22Rv1 (cell line): ENCODE measurements at regions not wholly inside any gene's neighbourhood (a gene's known extent, or its start where the extent isn't known, plus 50 kb on each side); places are given as distances from the start of the nearest gene placed in this dataset.

Source experiments
- ZFX ChIP-seq: fragments of 450-650 bp; IDR thresholded peaks from 2 replicates; pipeline ENCODE4 v1.6.1; 2017; ENCODE audit warnings: antibody characterized with exemption, borderline replicate concordance
- TF ChIP-seq, protein P1 (sequence below): fragments of 450-650 bp; IDR thresholded peaks from 2 replicates; pipeline ENCODE4 v1.5.1; 2017; ENCODE audit warnings: mild to moderate bottlenecking

DNA sequence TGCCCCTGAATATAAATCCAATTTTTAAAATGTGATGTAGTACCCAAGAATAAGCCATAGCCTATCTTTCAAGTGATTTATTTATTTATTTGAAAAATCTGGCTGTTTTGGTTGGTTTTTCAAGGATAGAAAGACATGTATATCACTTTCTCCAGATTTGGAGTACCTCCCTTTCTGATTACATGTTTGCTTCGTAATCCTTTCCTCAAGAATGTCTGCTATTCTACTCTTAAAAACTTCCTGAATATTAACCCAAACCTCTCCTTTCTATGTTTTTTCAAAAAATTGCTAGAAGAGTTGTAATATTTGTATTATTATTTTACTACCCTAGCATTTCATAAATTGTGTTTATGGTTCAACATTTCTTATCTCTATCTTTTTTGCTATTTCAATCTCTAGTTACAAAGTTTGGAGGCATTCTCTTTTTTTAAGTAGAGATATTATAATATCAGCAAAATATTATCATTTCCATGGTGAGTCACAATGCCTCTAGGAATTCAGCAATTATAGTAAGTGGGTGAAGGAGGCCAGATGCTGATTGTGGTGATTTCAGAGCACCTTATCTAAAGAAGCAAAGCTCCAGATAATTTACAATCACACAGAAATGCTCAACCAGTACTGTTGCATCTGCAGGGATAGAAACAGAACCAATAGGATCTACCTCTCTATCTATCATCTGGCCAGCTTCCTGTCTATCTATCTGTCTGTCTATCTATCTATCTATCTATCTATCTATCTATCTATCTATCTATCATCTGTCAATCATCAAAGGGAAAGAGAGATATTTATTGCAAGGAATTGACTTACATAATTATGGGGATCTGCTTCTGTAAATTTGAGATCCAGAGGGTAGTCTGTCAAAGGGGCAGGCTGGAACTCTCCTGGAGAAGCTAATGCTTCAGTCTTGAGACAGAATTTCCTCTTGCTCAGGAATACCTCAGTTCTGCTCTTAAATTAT lies 412.5 kb upstream of the SEMA3C start:
- TF ChIP-seq, protein P1, sequence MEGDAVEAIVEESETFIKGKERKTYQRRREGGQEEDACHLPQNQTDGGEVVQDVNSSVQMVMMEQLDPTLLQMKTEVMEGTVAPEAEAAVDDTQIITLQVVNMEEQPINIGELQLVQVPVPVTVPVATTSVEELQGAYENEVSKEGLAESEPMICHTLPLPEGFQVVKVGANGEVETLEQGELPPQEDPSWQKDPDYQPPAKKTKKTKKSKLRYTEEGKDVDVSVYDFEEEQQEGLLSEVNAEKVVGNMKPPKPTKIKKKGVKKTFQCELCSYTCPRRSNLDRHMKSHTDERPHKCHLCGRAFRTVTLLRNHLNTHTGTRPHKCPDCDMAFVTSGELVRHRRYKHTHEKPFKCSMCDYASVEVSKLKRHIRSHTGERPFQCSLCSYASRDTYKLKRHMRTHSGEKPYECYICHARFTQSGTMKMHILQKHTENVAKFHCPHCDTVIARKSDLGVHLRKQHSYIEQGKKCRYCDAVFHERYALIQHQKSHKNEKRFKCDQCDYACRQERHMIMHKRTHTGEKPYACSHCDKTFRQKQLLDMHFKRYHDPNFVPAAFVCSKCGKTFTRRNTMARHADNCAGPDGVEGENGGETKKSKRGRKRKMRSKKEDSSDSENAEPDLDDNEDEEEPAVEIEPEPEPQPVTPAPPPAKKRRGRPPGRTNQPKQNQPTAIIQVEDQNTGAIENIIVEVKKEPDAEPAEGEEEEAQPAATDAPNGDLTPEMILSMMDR = no peak
- TF ChIP-seq ZFX = no peak
